Stimulated activated CD4-positive, alpha-beta T cell treated with anti-CD3 and anti-CD28 coated beads, Interleukin-1b, Interleukin-23, amount 100 ng/mL, for 24 hours (primary cell): ENCODE measurements at regions not wholly inside any gene's neighbourhood (a gene's known extent, or its start where the extent isn't known, plus 50 kb on each side); places are given as distances from the start of the nearest gene placed in this dataset.

Experiments used
- DNase-seq, 4 experiments: peaks; one replicate each; pipeline ENCODE4 v3.0.0-alpha.2; 2020; ENCODE audit warnings: low read depth in 4 of 4, low spot score in 1 of 4

- DNase-seq = no peak
Observed at GRCh38 chr2:120622159-120622869, 113.4 kb upstream of the GLI2 start.

GRCh38 chr2:120622886-120623753, 112.5 kb upstream of the GLI2 start:
- no peak for DNase-seq

GRCh38 chr2:120624061-120624737, 111.5 kb upstream of the GLI2 start:
- DNase-seq = no peak

DNA sequence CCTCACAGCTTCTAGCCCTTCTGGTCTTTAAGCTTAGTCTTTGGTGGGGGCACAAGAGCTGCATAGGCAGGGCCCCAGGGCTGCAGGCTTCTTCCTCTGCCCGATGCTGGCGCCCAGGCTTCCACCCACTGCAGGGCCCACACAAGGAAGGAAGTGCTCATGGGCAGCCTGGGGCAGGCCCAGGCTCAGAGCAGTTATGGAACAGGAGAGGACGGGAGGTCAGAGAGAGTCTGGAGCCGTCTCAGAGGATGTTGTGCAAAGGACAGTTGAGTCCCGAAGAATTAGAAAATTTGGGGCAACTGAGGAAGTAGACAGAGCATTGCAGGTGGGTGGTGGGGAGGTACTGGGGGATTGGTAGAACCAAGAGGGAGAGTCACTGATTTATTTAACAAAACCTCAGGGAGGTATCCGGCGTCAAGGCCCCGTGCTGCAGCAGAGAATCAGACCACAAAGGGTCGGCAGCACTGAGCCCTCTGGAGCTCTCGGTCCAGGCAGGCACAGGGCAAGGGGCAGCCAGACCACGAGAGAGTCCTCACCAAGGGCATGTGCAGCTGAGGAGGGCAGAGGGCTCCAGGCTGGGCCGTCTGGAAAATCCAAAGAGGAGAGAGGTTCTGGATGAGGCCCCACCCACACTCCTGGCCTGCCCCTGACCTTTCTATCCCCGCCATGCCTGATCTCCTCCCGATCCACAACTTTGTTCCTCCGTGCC, 110.8 kb upstream of the GLI2 start:
- no peak for DNase-seq

DNA sequence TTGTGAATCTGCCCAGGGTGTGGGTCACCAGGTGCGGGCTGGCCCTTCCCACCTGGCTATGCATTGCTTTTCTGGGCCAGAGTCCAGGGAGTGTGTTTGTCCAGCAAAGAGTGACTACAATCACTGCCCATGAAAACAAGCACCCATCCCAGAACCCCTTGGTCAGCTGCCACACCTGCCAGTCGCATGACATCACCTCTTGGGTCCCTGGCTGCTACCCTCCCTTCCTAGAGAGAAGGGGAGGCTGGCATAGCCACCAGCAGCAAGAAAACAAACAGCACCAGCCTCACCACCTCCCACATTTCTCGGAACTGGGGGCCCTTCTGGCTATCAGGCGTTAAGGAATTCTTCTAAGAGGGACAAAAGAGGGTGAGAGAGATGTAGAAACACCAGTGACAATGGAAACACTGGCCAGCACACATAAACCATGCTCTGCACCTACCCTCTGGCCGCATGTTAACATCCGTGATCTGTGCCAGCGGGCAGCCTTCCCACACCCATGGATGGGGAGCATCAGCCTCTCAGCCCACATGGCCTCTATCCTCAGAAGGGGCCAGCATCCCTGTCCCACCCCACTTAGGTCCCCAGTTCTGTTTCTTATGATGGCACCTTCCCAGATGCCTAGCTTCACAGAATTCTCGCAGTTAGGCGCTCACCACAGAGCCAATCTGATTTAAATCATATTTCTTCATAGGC, 109.7 kb upstream of the GLI2 start:
- no peak for DNase-seq

DNA sequence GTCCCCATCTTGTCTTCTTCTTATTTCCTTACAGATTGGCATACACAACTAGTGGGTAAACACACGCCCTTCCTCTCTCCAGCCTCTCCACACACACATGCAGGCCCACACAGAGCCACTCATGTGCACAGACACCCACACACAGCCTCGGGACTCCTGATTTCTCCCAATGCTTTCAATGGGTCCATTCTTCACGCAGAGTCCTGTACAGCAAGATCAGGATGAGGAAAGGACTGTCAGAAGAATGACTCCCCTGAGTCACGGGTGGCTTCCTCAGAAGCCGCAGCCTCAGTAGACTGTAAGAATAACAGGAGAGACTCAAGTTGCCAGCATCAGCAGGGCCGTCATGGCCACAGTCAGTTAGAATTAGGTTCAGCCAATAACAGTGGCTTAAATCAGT, 109.1 kb upstream of the GLI2 start:
- no peak for DNase-seq

DNA sequence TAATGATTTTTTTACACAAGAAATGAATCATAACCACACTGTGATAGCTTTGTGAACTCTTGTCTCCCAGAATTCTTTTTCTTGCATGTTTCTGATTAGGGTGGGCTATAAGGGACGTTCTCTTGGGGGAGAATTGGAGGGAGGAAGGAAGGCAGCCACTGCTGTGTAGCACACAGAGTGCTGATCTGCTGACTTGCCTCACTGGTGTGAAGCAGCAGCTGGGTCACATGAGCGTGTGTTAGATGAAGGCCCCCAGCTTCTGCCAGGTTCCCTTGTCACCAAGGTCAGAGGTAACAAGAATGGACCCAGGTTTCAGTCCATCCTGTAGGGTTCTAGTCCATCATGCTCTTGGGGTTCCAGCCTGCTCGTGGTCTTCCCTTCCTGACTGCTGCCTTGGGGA, 107.4 kb upstream of the GLI2 start:
- no peak for DNase-seq

GRCh38 chr2:120629241-120629895, 106.3 kb upstream of the GLI2 start:
- DNase-seq = no peak

DNA sequence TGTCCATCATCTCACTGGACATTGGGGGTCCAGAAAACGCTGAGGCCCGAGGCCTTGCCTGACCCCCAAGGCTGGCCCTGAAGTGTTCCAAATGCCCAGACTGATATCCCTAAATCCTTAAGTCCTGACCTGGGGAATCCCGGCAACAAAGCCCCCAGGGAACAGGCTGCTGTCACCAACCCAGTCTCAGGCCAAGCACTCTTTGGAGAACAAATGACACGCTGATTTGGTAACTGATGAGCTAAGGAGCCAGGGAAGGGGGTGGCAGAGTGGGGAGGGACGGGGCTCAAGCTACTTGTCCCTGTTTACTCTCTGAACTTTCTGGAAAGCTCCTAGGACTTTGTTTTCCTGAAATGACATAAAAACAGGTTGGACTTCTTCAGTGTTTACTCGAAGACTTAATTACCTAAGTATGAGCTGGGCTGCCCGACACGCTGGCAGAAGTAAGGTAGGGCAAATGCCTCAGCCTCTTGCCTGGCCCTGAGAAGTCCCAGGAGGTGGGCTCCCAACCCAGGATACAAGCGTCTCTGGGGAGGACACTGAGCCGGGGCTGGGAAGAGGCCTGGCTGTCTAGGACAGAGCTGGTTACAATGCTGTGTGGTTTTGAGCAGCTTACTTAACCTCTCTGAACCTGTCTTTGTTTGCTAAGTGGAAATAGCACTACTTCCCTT, 105.5 kb upstream of the GLI2 start:
- no peak for DNase-seq

DNA sequence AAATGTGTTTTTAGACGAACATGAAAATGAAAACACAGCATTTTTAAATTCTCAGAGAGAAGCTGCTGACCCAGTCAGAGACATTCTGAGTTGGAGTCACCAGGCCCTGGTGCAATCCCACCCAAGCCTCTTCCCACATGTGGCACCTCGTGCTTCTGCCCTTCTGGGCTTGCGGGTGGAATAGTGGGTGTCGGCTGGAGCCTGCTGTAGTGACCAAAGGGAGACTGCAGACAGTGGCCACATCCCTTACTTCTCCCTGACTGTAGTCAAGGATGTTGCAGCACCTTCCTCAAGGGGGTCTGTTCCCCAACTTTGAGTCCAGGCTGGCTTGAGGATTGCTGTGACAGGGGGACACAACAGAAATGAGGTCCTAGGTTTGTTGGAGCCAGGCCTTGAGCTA, 104.4 kb upstream of the GLI2 start:
- DNase-seq = no peak

GRCh38 chr2:120631724-120632123, 103.9 kb upstream of the GLI2 start:
- DNase-seq = no peak

- no peak for DNase-seq
Observed at GRCh38 chr2:120632796-120633646, 102.6 kb upstream of the GLI2 start.

DNA sequence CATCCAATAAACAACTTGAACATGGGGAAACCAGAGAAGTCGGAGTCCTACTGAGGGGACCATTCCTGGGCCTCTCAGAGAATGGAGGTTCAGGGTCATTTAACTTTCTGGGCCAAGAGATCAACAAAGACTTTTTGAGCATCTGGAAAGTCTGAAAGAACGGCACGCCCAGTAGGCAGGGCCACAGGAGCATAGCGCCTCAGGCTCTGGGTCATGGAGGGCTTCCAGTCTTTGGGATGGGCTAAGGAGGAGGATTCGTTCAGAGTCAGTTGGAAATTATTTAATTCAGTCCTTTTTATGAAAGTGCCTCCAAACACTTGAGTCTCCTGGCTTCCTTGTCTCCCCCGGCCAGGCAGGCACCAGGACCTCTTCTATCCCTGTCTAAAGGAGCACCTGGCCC, 101.1 kb upstream of the GLI2 start:
- DNase-seq = no peak

DNA sequence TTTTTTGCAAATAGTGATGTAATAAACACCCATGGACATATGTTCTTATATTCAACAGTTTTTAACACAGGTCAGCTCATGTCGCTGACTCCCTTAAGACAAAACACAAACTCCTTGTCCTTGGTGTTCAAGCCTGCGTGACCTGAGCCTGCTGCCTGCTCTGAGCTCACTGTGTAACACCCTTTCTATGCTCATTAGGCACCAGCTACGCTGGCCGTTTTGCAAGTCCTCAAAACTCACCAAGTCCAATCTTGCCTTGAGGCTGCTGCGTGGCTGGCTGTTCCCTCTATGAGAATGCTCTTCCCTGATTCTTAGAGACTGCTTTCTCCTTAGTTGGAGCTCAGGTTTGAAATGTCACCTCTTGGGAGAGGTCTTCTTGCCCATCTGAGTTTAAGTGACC, 100.5 kb upstream of the GLI2 start:
- no peak for DNase-seq

GRCh38 chr2:120637847-120638246, 97.8 kb upstream of the GLI2 start:
- DNase-seq = no peak

GRCh38 chr2:120638450-120638849, 97.2 kb upstream of the GLI2 start:
- no peak for DNase-seq

DNA sequence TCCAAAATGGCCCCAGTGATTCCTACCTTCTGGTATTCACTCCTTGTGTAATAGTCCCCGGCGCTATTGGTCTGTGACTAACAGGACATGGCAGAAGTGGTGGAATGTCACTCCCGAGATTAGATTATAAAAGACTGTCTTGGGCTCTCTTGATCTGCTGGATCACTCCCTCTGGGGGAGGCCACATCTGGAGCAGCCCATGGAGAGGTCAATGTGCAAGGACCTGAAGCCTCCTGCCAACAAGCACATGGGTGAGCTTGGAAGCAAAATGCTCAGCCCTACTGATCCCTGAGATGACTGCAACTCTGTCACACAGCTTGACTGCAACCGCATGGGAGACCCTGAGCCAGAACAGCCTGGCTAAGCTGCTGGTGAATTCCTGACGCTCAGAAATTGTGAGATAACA, 94.3 kb upstream of the GLI2 start:
- no peak for DNase-seq

- no peak for DNase-seq
Observed at GRCh38 chr2:120642646-120643045, 93.0 kb upstream of the GLI2 start.

DNA sequence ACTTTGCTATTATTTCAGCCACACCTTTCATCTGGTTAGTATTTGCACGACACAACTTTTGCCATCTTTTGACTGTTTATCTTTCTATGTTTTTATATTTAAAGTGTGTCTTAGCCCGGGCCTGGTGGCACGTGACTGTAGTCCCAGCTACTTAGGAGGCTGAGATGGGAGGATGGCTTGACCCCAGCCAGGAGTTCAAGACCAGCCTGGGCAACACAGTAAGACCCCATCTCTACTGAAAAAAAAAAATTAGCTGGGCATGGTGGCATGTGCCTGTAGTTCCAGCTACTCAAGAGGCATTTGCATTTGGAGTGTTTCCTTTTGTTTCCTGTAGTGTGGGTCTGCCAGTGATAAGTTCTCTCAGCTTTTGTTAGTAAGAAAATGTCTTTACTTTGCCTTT, 88.7 kb upstream of the GLI2 start:
- DNase-seq = no peak
